ENCODE measurements at regions not wholly inside any gene's neighbourhood (a gene's known extent, or its start where the extent isn't known, plus 50 kb on each side); places are given as distances from the start of the nearest gene placed in this dataset.

- no peak for DNase-seq
Observed at GRCh38 chr12:93256256-93256969, 121.3 kb upstream of the NUDT4 start.

GRCh38 chr12:93261505-93262094 lies 116.1 kb upstream of the NUDT4 start:
- DNase-seq, result no peak

- DNase-seq, result no peak
Observed at GRCh38 chr12:93272997-93273396, 104.7 kb upstream of the NUDT4 start.

- DNase-seq, result no peak
Observed at GRCh38 chr12:93273834-93274564, 103.7 kb upstream of the NUDT4 start.

GRCh38 chr12:93274937-93275336 lies 102.8 kb upstream of the NUDT4 start:
- DNase-seq, result no peak

- DNase-seq, result no peak
Observed at GRCh38 chr12:93275589-93275988, 102.1 kb upstream of the NUDT4 start.

GRCh38 chr12:93279565-93280412 lies 97.9 kb upstream of the NUDT4 start:
- DNase-seq, result no peak

GRCh38 chr12:93287149-93287548 lies 90.6 kb upstream of the NUDT4 start:
- no peak for DNase-seq

GRCh38 chr12:93288626-93289025 lies 89.1 kb upstream of the NUDT4 start:
- DNase-seq, result no peak

GRCh38 chr12:93290391-93290790 lies 87.3 kb upstream of the NUDT4 start:
- DNase-seq, result no peak

- no peak for DNase-seq
Observed at GRCh38 chr12:93292213-93292612, 85.5 kb upstream of the NUDT4 start.

GRCh38 chr12:93292731-93293566 lies 84.8 kb upstream of the NUDT4 start:
- DNase-seq, result no peak

- no peak for DNase-seq
Observed at GRCh38 chr12:93297032-93297431, 80.7 kb upstream of the NUDT4 start.

- no peak for DNase-seq
Observed at GRCh38 chr12:93297536-93297935, 80.2 kb upstream of the NUDT4 start.

GRCh38 chr12:93299262-93299846 lies 78.4 kb upstream of the NUDT4 start:
- DNase-seq, result no peak

- DNase-seq, result no peak
Observed at GRCh38 chr12:93300611-93301021, 77.1 kb upstream of the NUDT4 start.

GRCh38 chr12:93302331-93303229 lies 75.1 kb upstream of the NUDT4 start:
- no peak for DNase-seq

- DNase-seq, result no peak
Observed at GRCh38 chr12:93306636-93307035, 71.1 kb upstream of the NUDT4 start.

GRCh38 chr12:93308281-93308680 lies 69.4 kb upstream of the NUDT4 start:
- no peak for DNase-seq

- no peak for DNase-seq
Observed at GRCh38 chr12:93311827-93312226, 65.9 kb upstream of the NUDT4 start.

GRCh38 chr12:93314177-93314497 lies 63.6 kb upstream of the NUDT4 start:
- DNase-seq, result no peak

All from activated T-cell treated with anti-CD3 and anti-CD28 coated beads, Interleukin-2, amount 50 U/mL, for 48 hours (primary cell).